ENCODE measurements at regions not wholly inside any gene's neighbourhood (a gene's known extent, or its start where the extent isn't known, plus 50 kb on each side); places are given as distances from the start of the nearest gene placed in this dataset.

DNA sequence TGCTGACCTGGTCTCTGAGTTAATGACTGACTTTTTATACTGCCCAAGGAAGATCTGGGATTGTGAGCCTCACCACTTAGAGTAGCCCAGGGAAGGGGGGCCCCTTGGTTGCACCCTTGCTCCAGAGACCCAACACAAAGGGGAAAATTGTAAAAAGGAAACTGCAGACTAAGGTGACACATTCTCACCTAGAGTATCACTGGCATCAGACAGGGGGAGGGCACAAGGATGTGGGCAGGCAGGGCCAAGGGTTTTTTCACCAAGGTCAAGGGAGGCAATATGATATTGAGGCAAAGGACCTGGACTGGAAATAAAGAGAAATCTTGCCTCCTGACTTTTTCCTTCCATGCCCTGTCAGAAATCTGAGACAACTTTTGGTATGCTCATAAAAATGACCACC is 386.2 kb upstream of the FGF16 start:
- TF ChIP-seq POLR2AphosphoS5 (IDR thresholded peaks at IDR 0.05; ENCODE audit: borderline replicate concordance, low read depth, low read length): no peak
- TF ChIP-seq EZH2 (IDR thresholded peaks at IDR 0.05): no peak
- no peak for TF ChIP-seq FOXP2 (optimal IDR thresholded peaks at IDR 0.05; ENCODE audit: control extremely low read depth, extremely low read length, insufficient read depth)
